ENCODE measurements at regions not wholly inside any gene's neighbourhood (a gene's known extent, or its start where the extent isn't known, plus 50 kb on each side); places are given as distances from the start of the nearest gene placed in this dataset.
A peak's percentile ranks its signal among the peaks of the same experiment; 100 is the strongest.
"Not testable (repeated sequence)": the region's sequence is repeated elsewhere in the genome, so short reads cannot be mapped to it uniquely, and the experiment has no call there.

- no peak for DNase-seq (ENCODE audit: low read depth in 2 of 2)
Measured at GRCh38 chr3:177658354-177658753, 461.1 kb upstream of the TBL1XR1 start.

GRCh38 chr3:177664380-177665103 is 467.3 kb upstream of the TBL1XR1 start:
- not testable (repeated sequence) for DNase-seq (ENCODE audit: low read depth in 2 of 2)

- DNase-seq (ENCODE audit: low read depth in 2 of 2), result no peak
Measured at GRCh38 chr3:177665122-177665808, 468.0 kb upstream of the TBL1XR1 start.

GRCh38 chr3:177672252-177672911 is 475.1 kb upstream of the TBL1XR1 start:
- no peak for DNase-seq (ENCODE audit: low read depth in 2 of 2)

GRCh38 chr3:177673112-177673914 is 476.0 kb upstream of the TBL1XR1 start:
- DNase-seq (ENCODE audit: low read depth in 2 of 2), result peak; percentile 41 to 80

GRCh38 chr3:177674186-177674585 is 476.9 kb upstream of the TBL1XR1 start:
- DNase-seq (ENCODE audit: low read depth in 2 of 2), result no peak

- no peak for DNase-seq (ENCODE audit: low read depth in 2 of 2)
Measured at GRCh38 chr3:177676148-177676547, 478.9 kb upstream of the TBL1XR1 start.

- no peak for DNase-seq (ENCODE audit: low read depth in 2 of 2)
Measured at GRCh38 chr3:177676947-177677587, 479.8 kb upstream of the TBL1XR1 start.

- DNase-seq (ENCODE audit: low read depth in 2 of 2), result peak; percentile 51 to 74
Measured at GRCh38 chr3:177679568-177680471, 482.5 kb upstream of the TBL1XR1 start.

GRCh38 chr3:177680472-177680821 is 483.2 kb upstream of the TBL1XR1 start:
- DNase-seq (ENCODE audit: low read depth in 2 of 2), result peak in 1 of 2 donors; percentile 43

GRCh38 chr3:177681156-177681555 is 483.9 kb upstream of the TBL1XR1 start:
- DNase-seq (ENCODE audit: low read depth in 2 of 2), result peak in 1 of 2 donors; percentile 67

- DNase-seq (ENCODE audit: low read depth in 2 of 2), result no peak
Measured at GRCh38 chr3:177681852-177682251, 484.6 kb upstream of the TBL1XR1 start.

GRCh38 chr3:177683586-177683985 is 486.3 kb upstream of the TBL1XR1 start:
- no peak for DNase-seq (ENCODE audit: low read depth in 2 of 2)

GRCh38 chr3:177686671-177687070 is 489.4 kb upstream of the TBL1XR1 start:
- no peak for DNase-seq (ENCODE audit: low read depth in 2 of 2)

GRCh38 chr3:177687291-177687690 is 490.0 kb upstream of the TBL1XR1 start:
- DNase-seq (ENCODE audit: low read depth in 2 of 2), result no peak

GRCh38 chr3:177688152-177688551 is 490.9 kb upstream of the TBL1XR1 start:
- no peak for DNase-seq (ENCODE audit: low read depth in 2 of 2)

- DNase-seq (ENCODE audit: low read depth in 2 of 2), result no peak
Measured at GRCh38 chr3:177689077-177689476, 491.8 kb upstream of the TBL1XR1 start.

- no peak for DNase-seq (ENCODE audit: low read depth in 2 of 2)
Measured at GRCh38 chr3:177689869-177690268, 492.6 kb upstream of the TBL1XR1 start.

- no peak for DNase-seq (ENCODE audit: low read depth in 2 of 2)
Measured at GRCh38 chr3:177690306-177690705, 493.0 kb upstream of the TBL1XR1 start.

GRCh38 chr3:177692304-177692975 is 495.2 kb upstream of the TBL1XR1 start:
- DNase-seq (ENCODE audit: low read depth in 2 of 2), result no peak

All from lung microvascular endothelial cell (primary cell).